Prostate gland (tissue), 2 donors: ENCODE measurements at regions not wholly inside any gene's neighbourhood (a gene's known extent, or its start where the extent isn't known, plus 50 kb on each side); places are given as distances from the start of the nearest gene placed in this dataset.

Source experiments
- DNase-seq: peaks from one replicate; pipeline ENCODE4 v3.0.0-alpha.2; 2019; ENCODE audit warnings: low spot score
- H3K27ac ChIP-seq, 2 donors: fragments of 200-600 bp; sonication (generic); 2 replicates each; pipeline ENCODE4 v1.5.1; 2017 to 2019
- H3K27me3 ChIP-seq: fragments of 200-600 bp; sonication (generic); replicated peaks from 2 replicates; pipeline ENCODE4 v1.5.1; 2019; ENCODE audit not compliant: insufficient read depth
- H3K36me3 ChIP-seq, 2 donors: fragments of 200-600 bp; sonication (generic); 1 replicate in 1 of 2; 2 replicates in 1 of 2; pipeline versions ENCODE4 v1.5.1 to v1.8.1; 2017 to 2019
- H3K4me1 ChIP-seq: fragments of 200-600 bp; sonication (generic); replicated peaks from 2 replicates; pipeline ENCODE4 v1.5.1; 2019
- H3K4me3 ChIP-seq, 2 donors: fragments of 200-600 bp; sonication (generic); 2 replicates each; pipeline ENCODE4 v1.5.1; 2017 to 2019
- H3K9me3 ChIP-seq: fragments of 200-600 bp; sonication (generic); 2 replicates; pipeline ENCODE4 v1.5.1; 2017
- POLR2A ChIP-seq: fragments of 450-650 bp; IDR thresholded peaks from one replicate; pipeline ENCODE4 v1.6.1; 2016; ENCODE audit warnings: antibody characterized with exemption, mild to moderate bottlenecking
- POLR2AphosphoS5 ChIP-seq: sonication (generic); formaldehyde crosslinking; IDR thresholded peaks from one replicate; pipeline ENCODE4 v1.6.1; 2017; ENCODE audit warnings: antibody characterized with exemption
- WGBS: methylation state at CpG from one replicate; pipeline ENCODE4 v1.1.5; 2018; 5-methylcytosine and 5-hydroxymethylcytosine counted together
- intact Hi-C: fragments of 100-400 bp; cut with DNase I; formaldehyde crosslinking; loops from one replicate; pipeline ENCODE4 v1.14.2; 2022
- TF ChIP-seq, protein P1 (sequence below), 4 experiments: fragments of 200-600 bp in 2 of 4; fragments of 450-650 bp in 2 of 4; sonication (generic) in 2 of 4; IDR thresholded peaks; 1 replicate in 3 of 4; 2 replicates in 1 of 4; pipeline ENCODE4 v1.5.1; 2016 to 2019; ENCODE audit warnings: antibody characterized with exemption in 4 of 4, mild to moderate bottlenecking in 2 of 4, moderate library complexity in 2 of 4

DNA sequence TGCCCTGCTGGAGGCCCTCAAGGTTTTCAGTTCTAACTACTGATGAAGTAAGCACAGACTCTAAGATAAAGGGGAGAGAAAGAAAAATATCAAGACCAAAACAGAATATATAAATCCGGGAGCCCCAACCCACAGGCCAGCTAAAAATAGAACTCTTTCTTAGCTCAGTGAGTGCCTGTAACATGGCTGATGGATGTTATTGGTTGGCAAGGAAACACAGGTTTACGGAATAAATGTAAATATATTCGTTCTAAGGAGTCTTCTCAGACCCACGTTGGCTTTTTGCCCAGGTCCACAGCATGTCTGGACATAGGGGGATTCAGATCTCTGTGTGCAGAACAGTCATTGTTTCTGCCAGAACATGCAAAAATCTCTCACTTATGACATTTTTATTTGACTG lies 139.0 kb upstream of the SERPINE2 start:
- no peak overlapping the region for H3K4me3 ChIP-seq
- intact Hi-C loops = no loop called here
- H3K4me1 ChIP-seq = no peaks in the 10 kb centered on the region
- no peaks in the 10 kb centered on the region for H3K9me3 ChIP-seq
- no peaks in the 10 kb centered on the region for H3K27me3 ChIP-seq
- no peak overlapping the region for H3K27ac ChIP-seq
- H3K36me3 ChIP-seq = no peaks in the 10 kb centered on the region
- DNase-seq = peak; percentile 25
- WGBS = 4% methylated on average over 4 of the region's 4 CpGs
- TF ChIP-seq POLR2AphosphoS5 = no peak
- no peak for TF ChIP-seq POLR2A
- TF ChIP-seq, protein P1, sequence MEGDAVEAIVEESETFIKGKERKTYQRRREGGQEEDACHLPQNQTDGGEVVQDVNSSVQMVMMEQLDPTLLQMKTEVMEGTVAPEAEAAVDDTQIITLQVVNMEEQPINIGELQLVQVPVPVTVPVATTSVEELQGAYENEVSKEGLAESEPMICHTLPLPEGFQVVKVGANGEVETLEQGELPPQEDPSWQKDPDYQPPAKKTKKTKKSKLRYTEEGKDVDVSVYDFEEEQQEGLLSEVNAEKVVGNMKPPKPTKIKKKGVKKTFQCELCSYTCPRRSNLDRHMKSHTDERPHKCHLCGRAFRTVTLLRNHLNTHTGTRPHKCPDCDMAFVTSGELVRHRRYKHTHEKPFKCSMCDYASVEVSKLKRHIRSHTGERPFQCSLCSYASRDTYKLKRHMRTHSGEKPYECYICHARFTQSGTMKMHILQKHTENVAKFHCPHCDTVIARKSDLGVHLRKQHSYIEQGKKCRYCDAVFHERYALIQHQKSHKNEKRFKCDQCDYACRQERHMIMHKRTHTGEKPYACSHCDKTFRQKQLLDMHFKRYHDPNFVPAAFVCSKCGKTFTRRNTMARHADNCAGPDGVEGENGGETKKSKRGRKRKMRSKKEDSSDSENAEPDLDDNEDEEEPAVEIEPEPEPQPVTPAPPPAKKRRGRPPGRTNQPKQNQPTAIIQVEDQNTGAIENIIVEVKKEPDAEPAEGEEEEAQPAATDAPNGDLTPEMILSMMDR (IDR thresholded peaks at IDR 0.05) = no peak

DNA sequence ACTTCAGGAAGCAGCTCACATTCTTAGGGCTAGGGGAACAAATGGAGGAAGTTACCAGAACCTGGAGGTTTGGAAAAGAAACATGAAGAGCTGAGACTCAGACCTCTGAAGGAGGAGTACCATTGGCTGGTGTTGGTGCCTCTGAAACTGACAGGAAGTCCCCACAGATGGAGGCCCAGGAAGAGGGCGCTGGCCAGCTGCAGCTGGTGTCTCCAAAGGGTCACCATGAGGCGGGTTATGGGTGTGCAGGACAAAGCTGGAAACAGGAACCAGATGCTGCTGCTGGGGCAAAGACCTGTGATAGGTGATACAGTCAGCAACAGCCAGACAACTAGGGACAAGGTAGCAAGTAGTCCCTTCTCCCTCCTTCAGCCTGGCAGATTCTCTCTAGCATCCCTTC lies 136.5 kb upstream of the SERPINE2 start:
- TF ChIP-seq, protein P1 (IDR thresholded peaks at IDR 0.05) = no peak
- TF ChIP-seq POLR2AphosphoS5 = no peak
- TF ChIP-seq POLR2A = no peak
- H3K4me1 ChIP-seq = no peaks in the 10 kb centered on the region

DNA sequence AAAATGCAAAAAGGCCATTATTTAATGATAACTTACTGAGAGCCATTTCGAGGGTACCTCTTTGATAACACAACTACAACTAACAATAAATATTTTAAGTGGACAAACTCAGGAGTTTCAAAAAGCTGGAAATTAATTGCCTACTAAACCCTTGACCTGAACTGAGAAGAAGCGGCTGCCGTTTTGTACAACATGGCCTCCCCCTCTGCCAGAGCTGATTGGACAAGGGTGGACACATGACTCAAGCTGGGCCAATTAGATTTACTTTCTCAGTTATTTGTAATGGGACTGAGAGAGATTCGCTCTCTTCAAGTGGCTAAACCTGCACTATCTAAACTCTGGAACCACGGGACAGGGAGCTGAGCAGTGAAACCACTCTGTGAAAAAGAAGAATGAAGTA lies 135.9 kb upstream of the SERPINE2 start:
- no peak for DNase-seq
- Histone ChIP-seq H3K36me3 (no peaks in the 10 kb centered on the region), H3K4me3 (no peak overlapping the region), H3K27me3 (no peaks in the 10 kb centered on the region), H3K27ac (no peak overlapping the region), H3K9me3 (no peaks in the 10 kb centered on the region), H3K4me1 (no peaks in the 10 kb centered on the region)
- TF ChIP-seq POLR2A (no peak), POLR2AphosphoS5 (no peak)
- TF ChIP-seq, protein P1 (IDR thresholded peaks at IDR 0.05) = no peak
- intact Hi-C loops = no loop called here
- 92% methylated on average over 5 of the region's 5 CpGs for WGBS

More for the DNA sequence above, 136.5 kb upstream of the SERPINE2 start:
- no peak overlapping the region for H3K27ac ChIP-seq
- no peak for DNase-seq
- no peaks in the 10 kb centered on the region for H3K9me3 ChIP-seq
- H3K4me3 ChIP-seq = no peak overlapping the region
- intact Hi-C loops = no loop called here
- no peaks in the 10 kb centered on the region for H3K27me3 ChIP-seq
- WGBS = 89% methylated on average over 2 of the region's 2 CpGs
- no peaks in the 10 kb centered on the region for H3K36me3 ChIP-seq

DNA sequence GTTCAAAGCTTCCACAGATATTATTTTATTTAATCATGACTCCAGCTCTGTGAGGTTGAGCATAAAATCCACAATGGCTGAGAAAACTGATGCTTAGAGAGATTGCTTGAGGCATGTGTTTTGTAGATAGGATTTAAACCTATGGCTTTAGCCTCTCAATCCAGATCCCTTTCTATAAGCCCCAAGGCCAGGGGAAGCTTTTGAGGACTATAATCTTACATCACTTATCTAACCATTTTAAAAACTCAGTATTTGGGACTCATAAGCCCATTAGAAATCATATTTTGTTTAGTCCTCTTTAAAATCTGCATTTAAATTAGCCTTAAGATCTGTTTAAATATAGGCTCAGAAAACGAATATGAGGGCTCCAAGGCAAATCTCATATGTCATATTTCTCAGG lies 135.4 kb upstream of the SERPINE2 start:
- TF ChIP-seq POLR2AphosphoS5 (no peak), POLR2A (no peak)
- TF ChIP-seq, protein P1 (IDR thresholded peaks at IDR 0.05) = no peak
- H3K27ac ChIP-seq = no peak overlapping the region
- WGBS = 87% methylated on average over 1 of the region's 1 CpG
- no peak overlapping the region for H3K4me3 ChIP-seq
- intact Hi-C loops = no loop called here
- no peaks in the 10 kb centered on the region for H3K27me3 ChIP-seq
- no peaks in the 10 kb centered on the region for H3K4me1 ChIP-seq
- H3K36me3 ChIP-seq = no peaks in the 10 kb centered on the region
- DNase-seq = no peak
- H3K9me3 ChIP-seq = no peaks in the 10 kb centered on the region

DNA sequence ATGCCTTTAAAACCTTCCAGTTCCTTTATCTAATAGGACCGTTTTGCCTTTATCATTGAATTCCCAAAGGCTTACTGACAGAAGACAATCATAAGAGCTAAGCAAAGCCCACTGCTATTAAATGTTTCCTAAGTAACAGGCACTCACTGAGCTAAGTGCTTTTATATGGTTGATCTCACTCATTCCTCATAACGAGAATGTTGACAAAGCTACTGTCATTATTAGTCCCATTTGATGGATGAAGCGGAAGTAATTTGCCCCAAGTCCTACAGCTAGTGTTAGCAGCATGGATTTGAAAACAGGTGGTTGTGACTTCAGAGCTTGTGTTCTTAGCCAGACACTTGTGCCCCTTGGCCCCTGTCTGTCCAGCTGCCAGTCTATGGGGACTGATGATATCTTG lies 134.8 kb upstream of the SERPINE2 start:
- 75% methylated on average over 3 of the region's 3 CpGs for WGBS
- no peak for DNase-seq
- Histone ChIP-seq H3K27ac (no peak overlapping the region), H3K4me1 (no peaks in the 10 kb centered on the region), H3K27me3 (no peaks in the 10 kb centered on the region), H3K36me3 (no peaks in the 10 kb centered on the region), H3K4me3 (no peak overlapping the region), H3K9me3 (no peaks in the 10 kb centered on the region)
- intact Hi-C loops = no loop called here
- TF ChIP-seq POLR2A = no peak
- TF ChIP-seq, protein P1 (IDR thresholded peaks at IDR 0.05) = no peak
- no peak for TF ChIP-seq POLR2AphosphoS5
